ENCODE measurements at regions not wholly inside any gene's neighbourhood (a gene's known extent, or its start where the extent isn't known, plus 50 kb on each side); places are given as distances from the start of the nearest gene placed in this dataset.

DNA sequence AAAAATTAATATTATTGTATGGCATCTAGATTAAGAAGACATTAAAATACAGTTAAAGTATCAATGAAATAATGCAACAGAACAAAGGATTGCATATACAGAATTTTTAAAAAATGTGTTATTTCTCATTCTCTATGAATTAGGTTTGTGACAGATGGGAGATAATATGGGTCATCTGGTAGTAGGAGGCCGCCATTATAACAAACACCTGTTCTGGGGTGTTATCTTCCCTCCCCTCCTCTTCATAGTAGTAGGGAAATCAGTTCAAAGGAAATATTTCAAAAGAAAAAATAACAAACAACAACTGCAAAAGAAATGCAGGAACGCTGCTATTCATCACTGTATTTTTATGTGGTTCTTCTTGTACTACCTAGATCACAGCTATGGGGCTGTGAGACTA lies 187.0 kb upstream of the ATP2B1 start:
- DNase-seq: no peak

DNA sequence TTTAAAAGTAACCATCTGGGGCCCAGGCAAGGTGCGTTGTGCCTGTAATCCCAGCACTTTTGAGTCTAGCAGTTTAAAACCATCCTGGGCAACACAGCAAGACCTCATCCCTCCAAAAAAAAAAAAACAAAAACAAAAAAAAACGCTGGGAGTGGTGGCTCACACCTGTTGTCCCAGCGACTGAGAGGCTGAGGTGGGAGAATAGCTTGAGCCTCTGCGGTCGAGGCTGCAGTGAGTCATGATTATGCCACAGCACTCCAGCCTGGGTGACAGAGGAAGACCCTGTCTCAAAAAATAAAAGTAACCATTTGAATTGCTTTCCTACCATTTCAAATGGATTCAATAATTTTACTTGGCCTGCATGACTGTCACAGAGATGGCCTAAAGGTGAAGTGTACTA lies 186.5 kb upstream of the ATP2B1 start:
- no peak for DNase-seq

DNA sequence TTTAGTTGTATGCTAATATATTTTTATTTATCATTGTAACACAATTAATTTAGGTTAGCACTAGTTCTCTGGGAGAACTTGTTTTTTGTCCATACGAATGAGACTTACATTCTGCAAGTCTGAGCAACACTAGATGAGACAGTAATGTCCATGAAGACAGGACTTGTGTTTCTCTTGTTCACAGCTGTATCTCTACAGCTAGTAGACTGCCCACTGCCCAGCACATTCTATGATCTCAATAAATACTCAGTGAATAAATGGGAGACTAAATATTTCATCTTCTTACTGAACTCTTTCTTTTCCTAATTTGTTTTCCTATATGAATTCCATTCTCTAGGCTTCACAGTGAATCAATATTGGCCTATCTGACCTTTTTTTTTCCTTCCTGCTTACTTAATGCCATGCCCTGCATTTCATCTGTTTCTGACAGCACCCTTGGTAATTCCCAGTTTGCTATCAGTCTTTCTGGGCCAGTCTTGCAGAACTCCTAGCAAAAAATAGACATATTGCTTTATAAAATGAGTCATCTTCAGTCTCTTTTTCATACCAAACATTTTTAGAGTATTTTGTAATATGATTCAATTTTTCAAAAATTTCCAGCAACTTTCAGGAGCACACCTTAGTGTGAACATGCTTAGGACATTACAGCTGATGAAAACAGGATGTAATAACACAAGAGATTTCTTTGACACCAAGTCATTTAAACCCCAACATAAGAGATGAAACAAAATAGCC lies 185.5 kb upstream of the ATP2B1 start:
- no peak for DNase-seq

DNA sequence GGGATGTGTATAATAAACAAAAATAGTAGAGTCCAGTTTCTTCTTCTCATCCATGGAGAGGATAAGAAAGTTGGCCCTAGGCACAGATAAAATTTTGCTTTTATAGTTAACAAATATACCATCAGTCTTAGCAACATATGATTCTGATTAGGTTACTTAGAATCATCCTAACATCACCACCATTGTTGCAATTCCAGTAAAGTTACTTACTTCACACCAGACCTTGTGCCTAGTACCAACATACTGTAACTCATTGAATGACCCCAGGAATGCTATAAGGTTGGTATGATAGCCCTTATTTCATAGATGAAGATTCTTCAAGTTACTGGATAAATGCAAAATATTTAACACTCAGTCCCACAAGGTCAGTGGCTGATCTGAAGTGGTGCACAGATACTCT lies 183.8 kb upstream of the ATP2B1 start:
- no peak for DNase-seq

DNA sequence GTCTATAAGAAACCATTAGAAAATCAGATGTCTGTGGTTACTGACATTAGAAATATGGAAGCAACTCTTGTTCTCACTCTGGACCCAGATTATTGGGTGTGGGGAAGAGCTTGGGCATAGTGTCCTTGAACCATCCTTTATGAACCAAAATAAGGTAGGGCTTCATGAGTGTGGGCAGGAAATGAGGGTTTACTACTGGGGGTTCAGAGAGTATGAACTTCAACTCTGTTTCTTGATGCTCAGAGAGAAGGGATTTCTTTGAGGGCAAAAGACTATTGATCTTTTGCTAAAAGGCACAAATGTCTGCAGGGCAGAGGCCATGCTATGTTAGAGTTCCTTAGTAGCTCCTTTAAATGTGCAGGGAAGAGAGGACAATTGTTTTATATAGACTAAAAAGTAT lies 183.3 kb upstream of the ATP2B1 start:
- DNase-seq: no peak

DNA sequence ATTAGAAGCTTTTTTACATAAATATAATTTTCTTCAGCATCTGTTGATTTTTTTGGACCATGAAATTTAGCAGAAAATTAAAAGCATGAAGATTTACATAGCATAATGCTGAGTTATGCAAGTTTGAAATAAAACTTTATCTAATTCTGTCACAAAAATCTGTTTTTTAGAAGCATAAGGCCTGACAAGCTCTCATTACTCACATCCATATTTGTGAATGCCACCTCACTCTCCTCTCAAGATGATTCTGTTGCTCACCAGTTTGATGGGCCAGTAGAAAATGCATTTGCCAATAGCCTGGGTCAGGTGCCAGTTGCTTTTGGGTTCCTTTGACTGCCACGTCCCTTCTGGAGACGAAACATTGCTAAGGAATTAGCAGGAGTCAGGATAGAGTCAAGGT lies 181.5 kb upstream of the ATP2B1 start:
- no peak for DNase-seq

DNA sequence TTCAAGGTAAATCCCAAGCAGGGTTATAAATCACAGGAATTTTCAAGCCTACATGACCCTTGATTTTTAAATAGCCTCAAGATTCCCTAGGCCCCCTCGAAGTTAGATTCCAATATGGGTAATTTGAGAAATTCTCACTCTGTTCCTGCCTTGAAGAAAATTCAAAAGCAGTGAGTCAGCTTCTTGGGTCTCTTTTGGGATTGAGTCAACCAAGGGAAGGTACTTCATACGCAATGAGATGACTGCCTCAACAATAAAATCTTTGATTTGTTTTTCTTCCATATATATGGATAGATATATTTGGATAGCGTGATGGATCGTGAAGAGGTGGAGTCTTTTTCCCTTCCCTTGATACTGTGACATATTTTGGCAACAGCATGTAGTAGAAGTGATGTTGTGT lies 180.4 kb upstream of the ATP2B1 start:
- DNase-seq: no peak

DNA sequence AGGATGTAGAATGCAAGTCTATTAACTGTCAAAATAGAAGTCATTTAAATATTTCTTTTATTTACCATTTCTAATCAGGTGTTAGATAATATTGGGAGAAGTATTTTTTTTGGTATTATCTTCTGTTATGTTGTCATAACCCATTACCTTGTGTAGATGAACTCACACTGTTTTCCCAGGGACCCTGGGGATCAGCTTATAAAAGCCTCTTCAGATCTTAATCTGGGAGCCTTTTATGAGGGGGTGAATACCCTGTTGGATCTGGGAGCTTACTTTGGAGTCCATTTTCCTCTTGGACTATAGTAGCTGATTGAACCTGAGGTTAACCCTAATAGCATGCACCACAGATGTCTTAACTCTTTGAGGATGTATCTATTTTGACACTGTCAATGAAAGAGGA lies 176.3 kb upstream of the ATP2B1 start:
- DNase-seq: no peak

DNA sequence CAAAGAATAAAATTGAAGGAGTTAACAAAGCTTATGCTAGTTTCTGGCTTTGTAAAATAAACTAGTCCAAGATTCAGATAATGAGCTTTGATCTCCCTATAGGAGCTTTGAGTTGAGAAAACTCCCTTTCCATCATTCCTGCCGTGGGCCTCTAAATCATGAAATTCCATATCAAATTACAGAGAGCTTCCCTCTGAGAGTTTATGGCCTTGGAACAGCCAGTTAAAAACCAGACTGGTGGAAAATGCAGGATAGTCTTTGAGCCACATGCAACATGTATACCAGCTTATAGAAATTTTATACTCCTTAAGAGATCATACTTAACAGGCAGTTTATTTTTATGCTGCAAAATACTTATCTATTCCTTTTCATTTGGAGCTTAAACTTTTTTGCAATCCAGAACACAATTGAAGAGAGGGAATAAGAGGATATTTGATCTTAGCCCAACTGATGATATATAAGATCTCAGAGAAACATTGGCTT lies 175.8 kb upstream of the ATP2B1 start:
- DNase-seq: no peak

DNA sequence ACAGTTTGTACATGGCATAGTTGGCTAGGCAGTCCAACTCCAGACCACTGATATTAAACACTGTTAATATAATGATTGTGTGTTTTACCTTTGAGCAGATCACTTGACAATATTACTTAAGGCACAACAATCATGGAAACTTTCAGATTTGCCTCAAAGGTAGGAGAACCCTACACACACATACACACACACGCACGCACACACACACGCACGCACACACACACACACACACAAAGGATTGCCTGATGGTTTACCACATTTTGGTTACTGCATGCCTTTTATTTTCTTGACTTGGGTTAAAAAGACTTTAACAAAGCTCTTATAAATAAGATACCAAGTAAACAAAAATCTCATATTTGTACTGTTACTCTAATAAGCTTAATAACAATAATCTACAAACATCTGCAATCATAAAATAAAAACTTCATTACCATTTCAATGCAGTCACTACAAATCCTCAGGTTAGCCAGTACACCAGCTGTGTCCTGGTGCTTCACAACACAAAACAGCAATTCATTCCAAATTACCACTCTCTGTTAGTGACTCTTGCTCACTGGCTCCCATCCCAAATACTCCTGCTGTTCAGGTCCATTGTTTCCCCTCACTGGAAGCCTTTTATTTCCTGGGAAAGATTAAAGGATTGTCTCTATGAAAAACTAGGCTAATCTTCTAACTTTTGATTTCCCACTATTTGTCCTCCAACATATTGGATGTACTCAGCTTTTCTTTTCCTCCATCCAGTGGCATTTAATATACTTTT lies 175.2 kb upstream of the ATP2B1 start:
- no peak for DNase-seq

DNA sequence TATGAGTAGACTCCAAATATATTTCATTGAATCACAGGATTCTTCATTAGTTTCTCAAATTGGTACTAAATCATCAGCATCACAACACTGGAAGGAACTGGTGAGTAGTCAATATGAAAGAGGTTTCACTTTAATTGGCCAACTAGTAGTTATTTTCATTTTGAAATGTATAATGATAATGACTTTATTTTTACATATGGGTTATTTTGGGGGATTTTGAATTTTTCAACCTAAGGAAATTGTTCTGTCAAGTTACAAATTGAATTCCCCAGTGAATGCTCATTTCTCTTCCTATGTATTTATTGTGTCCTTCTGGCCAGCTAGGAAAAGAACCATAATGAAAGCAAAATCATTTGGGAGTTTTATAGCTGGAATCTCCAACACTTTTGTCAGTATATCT lies 174.2 kb upstream of the ATP2B1 start:
- DNase-seq: no peak

DNA sequence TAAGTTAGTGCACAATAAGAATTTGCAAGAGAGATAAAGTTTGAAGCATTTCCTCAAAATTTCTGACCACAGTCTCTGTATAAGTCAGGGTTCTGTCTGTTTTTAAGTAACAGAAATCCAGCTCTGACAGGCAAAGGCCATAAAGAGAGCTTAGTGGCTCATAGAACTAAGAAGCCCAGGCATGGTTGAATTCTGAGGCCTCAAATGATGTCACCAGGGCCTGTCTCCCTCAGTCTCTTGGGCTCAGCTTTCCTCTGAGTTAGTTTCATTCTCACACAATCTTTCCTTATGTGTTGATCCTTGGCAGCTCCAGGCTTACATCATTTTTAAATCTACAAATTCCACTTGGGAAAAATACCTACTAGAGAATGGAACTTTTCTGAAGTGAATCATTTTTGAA lies 173.4 kb upstream of the ATP2B1 start:
- DNase-seq: no peak

DNA sequence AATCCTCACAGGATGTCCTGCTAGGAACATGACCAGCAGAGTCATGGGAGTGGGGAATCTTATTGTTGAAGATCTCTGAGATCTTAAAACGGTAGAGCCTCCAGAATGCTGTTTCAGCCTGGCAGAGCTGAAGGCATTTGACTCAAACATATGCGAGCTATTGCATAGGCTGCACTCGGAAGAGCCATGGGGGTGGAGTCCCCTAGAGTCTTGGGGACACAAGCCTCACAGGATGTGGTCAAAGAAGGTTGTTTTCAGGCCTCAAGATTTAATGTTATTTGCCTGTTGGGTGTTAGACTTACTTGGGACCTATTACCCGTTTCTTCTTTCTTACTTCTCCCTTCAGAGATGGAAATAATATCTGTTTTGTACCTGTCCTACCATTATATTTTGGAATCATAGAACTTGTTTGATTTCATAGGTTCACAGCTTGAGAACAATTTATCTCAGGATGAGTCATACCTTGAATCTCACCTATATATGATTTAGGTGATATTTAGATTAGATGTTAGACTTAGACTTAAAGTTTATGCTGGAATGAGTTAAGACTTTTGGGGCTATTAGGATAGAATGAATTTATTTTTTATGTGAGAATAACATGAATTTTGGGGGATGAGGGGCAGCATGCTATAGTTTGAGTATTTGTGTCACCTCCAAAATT lies 172.2 kb upstream of the ATP2B1 start:
- peak; percentile 22 to 23 for DNase-seq

DNA sequence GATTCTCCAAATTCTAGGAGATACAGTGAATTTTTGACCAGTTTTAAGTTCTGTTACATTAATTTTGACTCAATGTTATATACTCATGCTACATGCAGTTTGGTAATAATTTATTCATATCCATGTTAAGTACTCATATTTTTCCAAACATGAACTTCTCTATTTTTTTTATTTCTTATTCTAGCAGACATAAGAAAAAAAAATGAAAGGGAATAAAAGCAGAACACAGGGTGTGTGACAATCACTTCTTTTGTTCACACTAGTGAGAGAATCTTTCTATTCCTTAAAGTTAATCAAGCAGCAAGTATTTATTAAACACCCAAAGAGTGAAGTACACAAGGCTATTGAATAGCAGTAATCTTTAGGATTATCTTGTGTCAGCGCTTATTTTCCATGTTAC lies 171.1 kb upstream of the ATP2B1 start:
- no peak for DNase-seq

DNA sequence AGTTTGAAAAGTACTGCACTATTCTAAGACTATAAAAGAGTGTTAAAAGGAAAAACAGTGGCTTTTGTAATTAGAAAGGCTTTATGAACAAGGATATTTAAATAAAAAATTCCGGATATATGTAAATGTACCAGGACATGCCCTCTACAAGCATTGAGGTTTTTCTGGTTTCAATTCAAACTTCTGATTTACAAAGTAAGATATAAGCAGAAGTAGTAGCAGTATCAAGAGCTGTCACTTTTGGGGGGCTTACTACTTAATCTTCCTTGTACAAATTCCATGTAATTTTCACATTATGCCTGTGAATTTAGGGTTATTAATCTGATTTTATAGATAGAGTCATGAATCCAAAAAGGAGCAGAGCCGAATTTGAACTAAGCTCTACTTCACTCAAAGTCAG lies 170.3 kb upstream of the ATP2B1 start:
- no peak for DNase-seq

DNA sequence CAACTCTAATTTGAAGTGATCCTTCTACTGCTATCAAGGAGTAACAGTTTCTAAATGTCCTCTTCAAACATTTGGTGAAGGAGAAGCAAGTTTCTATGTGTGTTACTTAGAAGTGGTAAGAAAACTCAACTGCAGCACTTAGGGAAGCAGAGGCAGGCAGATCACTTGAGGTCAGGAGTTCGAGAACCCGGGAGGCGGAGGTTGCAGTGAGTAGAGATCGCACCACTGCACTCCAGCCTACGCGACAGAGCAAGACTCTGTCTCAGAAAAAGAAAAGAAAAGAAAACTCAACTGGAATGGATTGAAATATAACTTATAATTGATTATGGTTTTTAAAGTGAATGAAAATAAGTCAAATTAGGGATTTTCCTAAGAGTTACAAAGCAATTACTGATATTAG lies 169.7 kb upstream of the ATP2B1 start:
- no peak for DNase-seq

DNA sequence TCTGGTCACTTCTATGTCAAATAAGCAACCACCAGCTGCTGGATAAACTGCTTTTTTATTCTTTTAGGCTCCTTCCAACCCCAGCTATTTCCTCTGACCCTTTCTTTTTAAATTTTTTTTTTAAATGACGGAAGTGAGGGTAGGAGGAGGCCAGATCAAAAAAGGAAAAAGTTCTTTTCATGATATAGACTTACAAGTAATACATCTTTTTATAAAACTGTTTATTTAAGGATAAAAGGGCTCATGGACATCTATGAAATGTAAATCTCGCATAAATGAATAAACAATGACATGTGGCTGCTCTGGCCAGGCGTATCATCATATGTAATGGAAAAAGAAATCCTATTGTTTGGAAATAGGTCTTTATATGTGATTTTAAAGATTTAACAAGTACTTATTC lies 169.0 kb upstream of the ATP2B1 start:
- no peak for DNase-seq

DNA sequence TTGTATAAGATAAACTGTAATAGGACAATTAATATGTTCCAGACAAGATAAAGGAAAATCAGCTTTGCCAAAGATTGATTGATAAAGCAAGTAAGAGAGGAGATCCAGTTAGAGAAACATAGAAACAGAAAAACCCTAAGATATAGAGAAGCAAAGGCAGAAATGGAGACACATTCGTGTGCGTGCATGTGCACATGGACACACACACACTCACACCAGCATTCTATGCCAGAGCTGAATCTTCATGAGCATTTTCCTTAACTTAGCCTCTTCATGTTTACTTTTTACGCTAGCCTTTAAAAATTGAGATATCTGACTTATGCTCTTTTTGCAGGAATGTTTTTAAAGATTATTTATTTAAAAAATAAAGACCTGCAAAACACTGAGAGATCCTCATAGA lies 168.5 kb upstream of the ATP2B1 start:
- no peak for DNase-seq

DNA sequence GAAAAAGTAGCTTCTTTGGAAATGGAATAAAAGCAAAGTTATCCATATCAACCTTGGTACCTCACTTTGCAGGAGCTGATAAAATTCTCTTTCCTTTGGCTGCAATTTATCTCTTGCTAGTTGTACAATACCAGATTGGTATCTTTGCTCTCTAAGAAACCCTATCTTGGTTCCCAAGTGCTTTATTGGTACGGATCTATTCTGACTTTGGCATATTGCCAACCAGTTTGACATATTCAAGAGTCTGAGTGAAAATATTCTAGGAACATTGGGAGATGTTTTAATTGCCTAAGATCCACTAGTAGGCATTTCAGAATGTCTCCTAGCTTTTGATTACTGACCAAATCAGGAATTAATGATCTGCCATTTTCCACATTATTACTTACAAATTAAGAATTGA lies 167.2 kb upstream of the ATP2B1 start:
- DNase-seq: no peak

DNA sequence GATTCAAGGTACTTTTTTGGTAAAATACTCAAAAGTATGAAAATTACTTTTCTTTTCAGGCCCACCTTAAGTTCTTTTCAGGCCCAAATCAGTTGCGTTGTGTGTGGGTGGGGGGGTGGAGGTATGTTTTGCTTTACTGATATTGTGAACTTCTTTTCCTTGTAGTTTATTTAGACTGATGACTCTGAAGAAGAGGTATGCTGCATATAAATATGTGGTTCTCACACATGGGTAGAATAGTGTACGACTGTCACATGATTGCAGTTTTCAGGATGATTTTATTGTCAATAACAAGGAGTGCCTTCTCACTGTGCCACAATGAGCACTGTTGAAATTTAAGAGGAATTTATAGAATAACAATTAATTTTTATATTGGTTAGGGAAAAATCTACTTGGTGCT lies 166.6 kb upstream of the ATP2B1 start:
- DNase-seq: no peak

DNA sequence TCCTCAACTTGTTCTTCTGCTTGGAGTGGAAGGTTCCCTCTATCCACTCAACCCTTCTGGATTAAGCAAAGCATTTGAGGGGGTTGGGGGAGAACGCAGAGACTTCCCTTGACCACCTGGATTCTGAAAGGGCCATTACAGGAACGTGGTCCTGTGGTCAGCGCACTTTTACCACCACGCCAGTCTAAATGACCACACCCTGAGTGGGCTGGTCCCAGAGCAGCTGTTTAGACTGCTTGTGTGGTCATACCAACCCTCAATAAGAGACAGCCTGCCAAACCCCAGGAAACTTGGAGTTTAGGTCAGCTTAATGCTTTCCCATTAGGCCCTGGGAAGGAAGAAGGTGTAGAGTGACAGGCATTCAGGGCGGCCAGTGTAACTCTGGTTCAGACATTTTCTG lies 165.5 kb upstream of the ATP2B1 start:
- no peak for DNase-seq

DNA sequence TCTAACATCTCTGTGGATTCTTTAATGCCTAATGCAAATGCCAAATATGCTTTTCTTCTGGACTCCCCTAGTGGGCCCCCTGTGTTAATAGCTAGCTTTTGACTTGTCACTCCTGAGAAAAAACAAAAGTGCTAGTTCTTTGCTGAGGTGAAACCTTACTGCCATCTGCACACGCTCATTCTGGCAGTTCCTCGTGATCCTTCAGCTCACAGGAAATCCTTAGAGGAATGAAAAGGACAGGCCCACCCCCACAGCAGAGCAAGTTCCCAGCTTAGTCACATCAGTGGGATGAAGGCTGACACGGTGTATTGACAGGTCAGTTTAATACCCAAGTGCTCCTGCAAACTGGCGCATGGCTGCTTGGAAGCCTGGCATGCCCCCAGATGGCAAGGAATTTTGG lies 165.1 kb upstream of the ATP2B1 start:
- DNase-seq: no peak

DNA sequence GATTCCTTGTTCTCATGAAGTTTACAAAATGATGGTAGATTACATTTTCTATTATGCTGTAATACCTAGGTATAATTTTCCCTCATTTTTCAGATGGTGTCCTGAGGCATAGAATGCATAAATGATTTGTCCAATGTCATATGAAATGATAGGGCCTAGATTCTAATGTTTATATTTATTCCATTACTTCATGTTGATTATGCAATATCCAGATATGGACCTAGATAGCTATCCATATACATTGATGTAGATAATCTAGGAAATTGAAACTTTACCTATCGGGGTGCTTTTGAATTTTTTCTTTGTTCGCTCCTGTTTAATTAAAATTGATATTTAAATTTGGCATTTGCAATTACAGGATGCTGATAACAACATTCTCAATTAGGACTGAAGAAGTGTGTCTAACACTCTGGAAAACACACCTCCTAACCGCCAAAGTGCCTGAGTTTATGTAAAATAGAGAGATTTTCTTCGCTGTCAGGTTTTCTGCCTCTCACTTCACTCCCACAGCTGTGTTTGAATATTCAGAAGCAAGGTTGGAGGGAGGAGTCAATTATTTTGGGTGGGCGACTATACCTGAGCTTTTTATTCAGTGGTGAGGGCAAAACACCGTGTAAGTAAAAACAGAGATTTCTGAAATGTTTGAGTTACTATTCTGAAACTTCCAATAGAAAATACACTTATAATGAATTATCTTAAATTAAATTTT lies 164.4 kb upstream of the ATP2B1 start:
- DNase-seq: no peak
